ENCODE measurements at regions not wholly inside any gene's neighbourhood (a gene's known extent, or its start where the extent isn't known, plus 50 kb on each side); places are given as distances from the start of the nearest gene placed in this dataset.

DNA sequence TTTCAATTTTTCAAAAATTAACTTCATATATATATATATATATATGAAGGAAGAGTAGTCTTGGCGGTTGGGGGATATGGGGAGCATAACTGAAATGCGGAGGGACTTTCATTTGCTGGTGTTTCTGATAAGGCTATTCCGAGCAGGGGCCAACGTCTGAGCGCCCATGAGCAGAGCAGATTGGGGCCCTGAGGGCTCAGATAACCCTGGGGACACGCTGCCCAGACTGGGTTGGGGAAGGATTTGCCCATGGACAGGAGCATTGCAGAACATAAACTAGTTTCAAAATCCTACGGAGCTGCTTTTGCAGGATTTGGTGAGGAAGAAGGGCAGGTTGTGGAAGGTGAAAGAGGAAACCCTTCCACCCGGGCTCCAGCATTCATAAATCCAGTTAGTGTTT, 240.2 kb downstream of the IRX1 start:
- H3K36me3 Mint-ChIP-seq (ENCODE audit: unreplicated experiment): no peaks in the 10 kb centered on the region
- no peaks in the 10 kb centered on the region for H3K4me1 Mint-ChIP-seq (ENCODE audit: low read depth, unreplicated experiment)
- no peak for DNase-seq
- no peak overlapping the region for H3K4me3 Mint-ChIP-seq (ENCODE audit: unreplicated experiment)
- no peaks in the 10 kb centered on the region for H3K27me3 Mint-ChIP-seq (ENCODE audit: unreplicated experiment)
- TF ChIP-seq, protein P1, sequence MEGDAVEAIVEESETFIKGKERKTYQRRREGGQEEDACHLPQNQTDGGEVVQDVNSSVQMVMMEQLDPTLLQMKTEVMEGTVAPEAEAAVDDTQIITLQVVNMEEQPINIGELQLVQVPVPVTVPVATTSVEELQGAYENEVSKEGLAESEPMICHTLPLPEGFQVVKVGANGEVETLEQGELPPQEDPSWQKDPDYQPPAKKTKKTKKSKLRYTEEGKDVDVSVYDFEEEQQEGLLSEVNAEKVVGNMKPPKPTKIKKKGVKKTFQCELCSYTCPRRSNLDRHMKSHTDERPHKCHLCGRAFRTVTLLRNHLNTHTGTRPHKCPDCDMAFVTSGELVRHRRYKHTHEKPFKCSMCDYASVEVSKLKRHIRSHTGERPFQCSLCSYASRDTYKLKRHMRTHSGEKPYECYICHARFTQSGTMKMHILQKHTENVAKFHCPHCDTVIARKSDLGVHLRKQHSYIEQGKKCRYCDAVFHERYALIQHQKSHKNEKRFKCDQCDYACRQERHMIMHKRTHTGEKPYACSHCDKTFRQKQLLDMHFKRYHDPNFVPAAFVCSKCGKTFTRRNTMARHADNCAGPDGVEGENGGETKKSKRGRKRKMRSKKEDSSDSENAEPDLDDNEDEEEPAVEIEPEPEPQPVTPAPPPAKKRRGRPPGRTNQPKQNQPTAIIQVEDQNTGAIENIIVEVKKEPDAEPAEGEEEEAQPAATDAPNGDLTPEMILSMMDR (IDR thresholded peaks at IDR 0.05; ENCODE audit: partially characterized antibody, unreplicated experiment): no peak
- H3K27ac Mint-ChIP-seq (ENCODE audit: unreplicated experiment): no peak overlapping the region
- peaks cover 3% of the 10 kb centered on the region for H3K9me3 Mint-ChIP-seq (ENCODE audit: unreplicated experiment)

DNA sequence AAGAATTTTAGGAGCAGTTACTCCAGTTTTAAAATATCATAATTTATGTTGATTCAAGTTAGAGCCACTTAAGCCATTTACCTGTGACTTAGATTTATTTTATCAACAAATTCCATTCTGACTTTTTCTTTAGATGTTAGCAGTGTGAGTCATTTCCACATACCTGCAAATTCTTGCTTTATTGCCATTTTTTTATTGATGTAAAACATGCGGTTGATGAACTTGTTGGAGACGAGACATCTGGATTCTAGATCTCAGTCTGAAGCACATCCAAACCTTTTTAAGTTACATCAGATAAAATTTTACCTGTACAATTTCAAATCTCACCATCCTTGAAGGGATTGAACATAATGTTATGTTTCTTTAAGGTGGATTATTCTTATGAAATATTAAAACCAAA, 240.9 kb downstream of the IRX1 start:
- H3K4me1 Mint-ChIP-seq (ENCODE audit: low read depth, unreplicated experiment): no peaks in the 10 kb centered on the region
- no peaks in the 10 kb centered on the region for H3K36me3 Mint-ChIP-seq (ENCODE audit: unreplicated experiment)
- no peak overlapping the region for H3K4me3 Mint-ChIP-seq (ENCODE audit: unreplicated experiment)
- TF ChIP-seq, protein P1 (IDR thresholded peaks at IDR 0.05; ENCODE audit: partially characterized antibody, unreplicated experiment): no peak
- DNase-seq: no peak
- H3K9me3 Mint-ChIP-seq (ENCODE audit: unreplicated experiment): peaks cover 3% of the 10 kb centered on the region
- no peaks in the 10 kb centered on the region for H3K27me3 Mint-ChIP-seq (ENCODE audit: unreplicated experiment)
- no peak overlapping the region for H3K27ac Mint-ChIP-seq (ENCODE audit: unreplicated experiment)

DNA sequence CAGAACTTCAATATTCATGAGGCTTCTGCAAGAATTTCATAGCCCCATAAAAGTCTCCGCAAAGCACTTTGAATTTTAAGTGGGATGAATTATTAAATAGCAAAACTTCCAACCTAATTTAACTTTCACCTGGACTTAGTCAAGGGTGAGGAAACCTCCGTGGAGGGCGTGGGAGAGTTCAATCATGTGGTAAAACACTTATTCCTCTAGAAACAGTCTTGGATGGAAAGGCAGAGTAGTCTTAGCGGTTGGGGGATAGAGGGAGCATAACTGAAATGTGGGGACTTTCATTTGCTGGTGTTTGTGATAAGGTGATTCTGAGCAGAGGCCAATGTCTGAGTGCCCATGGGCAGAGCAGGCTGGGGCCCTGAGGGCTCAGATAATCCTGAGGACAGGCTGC, 241.9 kb downstream of the IRX1 start:
- Mint-ChIP-seq H3K27me3 (ENCODE audit: unreplicated experiment) (no peaks in the 10 kb centered on the region), H3K9me3 (ENCODE audit: unreplicated experiment) (peaks cover 3% of the 10 kb centered on the region), H3K27ac (ENCODE audit: unreplicated experiment) (no peak overlapping the region), H3K4me3 (ENCODE audit: unreplicated experiment) (no peak overlapping the region), H3K36me3 (ENCODE audit: unreplicated experiment) (no peaks in the 10 kb centered on the region), H3K4me1 (ENCODE audit: low read depth, unreplicated experiment) (no peaks in the 10 kb centered on the region)
- DNase-seq: no peak
- TF ChIP-seq, protein P1 (IDR thresholded peaks at IDR 0.05; ENCODE audit: partially characterized antibody, unreplicated experiment): no peak

DNA sequence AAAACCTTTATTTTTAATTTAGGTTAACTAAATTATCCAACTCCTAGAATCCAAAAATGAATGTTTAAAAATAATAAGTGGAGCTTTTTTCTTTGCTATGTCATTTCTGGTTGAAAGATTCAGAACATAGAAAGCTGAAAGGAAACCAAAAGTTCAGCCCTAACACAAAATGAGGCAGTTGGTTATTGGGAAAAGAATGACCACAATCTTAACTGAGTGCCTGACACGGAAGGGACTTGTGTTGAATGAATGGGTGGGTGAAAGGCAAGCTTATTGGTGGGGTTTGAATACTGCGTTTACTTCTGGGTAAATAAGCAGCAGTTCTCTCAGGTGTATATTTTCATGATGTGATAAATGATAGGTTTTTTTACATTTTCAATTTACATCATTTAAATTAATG, 243.5 kb downstream of the IRX1 start:
- H3K36me3 Mint-ChIP-seq (ENCODE audit: unreplicated experiment): no peaks in the 10 kb centered on the region
- H3K4me3 Mint-ChIP-seq (ENCODE audit: unreplicated experiment): no peak overlapping the region

DNA sequence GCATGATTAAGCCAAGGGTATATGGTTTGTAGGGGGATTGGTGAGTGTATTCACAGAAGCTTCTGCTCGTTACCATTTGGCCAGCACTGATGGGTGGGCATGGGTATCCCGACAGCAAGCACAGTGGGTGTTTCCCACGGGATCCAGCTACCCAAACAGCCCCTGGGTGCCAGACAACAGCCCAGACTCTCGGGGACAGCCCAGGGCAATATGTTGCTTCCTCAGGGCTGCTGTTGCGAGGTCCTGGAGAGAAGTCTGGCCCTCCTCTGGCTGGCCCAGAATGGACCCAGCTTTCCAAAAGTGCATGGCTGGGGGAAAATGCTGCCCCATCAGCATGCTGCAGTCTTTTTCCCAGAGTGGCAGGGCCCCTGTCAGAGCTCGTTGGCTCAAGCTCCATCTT, 247.0 kb downstream of the IRX1 start:
- Mint-ChIP-seq H3K27ac (ENCODE audit: unreplicated experiment) (no peak overlapping the region), H3K36me3 (ENCODE audit: unreplicated experiment) (no peaks in the 10 kb centered on the region), H3K4me3 (ENCODE audit: unreplicated experiment) (no peak overlapping the region), H3K9me3 (ENCODE audit: unreplicated experiment) (no peaks in the 10 kb centered on the region), H3K4me1 (ENCODE audit: low read depth, unreplicated experiment) (no peaks in the 10 kb centered on the region), H3K27me3 (ENCODE audit: unreplicated experiment) (no peaks in the 10 kb centered on the region)
- TF ChIP-seq, protein P1 (IDR thresholded peaks at IDR 0.05; ENCODE audit: partially characterized antibody, unreplicated experiment): no peak
- no peak for DNase-seq

More for the DNA sequence above, 243.5 kb downstream of the IRX1 start:
- no peak for DNase-seq
- no peaks in the 10 kb centered on the region for H3K27me3 Mint-ChIP-seq (ENCODE audit: unreplicated experiment)
- H3K9me3 Mint-ChIP-seq (ENCODE audit: unreplicated experiment): peaks cover 3% of the 10 kb centered on the region
- TF ChIP-seq, protein P1 (IDR thresholded peaks at IDR 0.05; ENCODE audit: partially characterized antibody, unreplicated experiment): no peak
- no peaks in the 10 kb centered on the region for H3K4me1 Mint-ChIP-seq (ENCODE audit: low read depth, unreplicated experiment)
- H3K27ac Mint-ChIP-seq (ENCODE audit: unreplicated experiment): no peak overlapping the region

All from glutamatergic neuron (in vitro differentiated cells).